M059J (cell line): ENCODE measurements at regions not wholly inside any gene's neighbourhood (a gene's known extent, or its start where the extent isn't known, plus 50 kb on each side); places are given as distances from the start of the nearest gene placed in this dataset.
"Not testable (repeated sequence)": the region's sequence is repeated elsewhere in the genome, so short reads cannot be mapped to it uniquely, and the experiment has no call there.

Experiments
- DNase-seq: peaks from one replicate; pipeline ENCODE4 v3.0.0-alpha.2; 2012; ENCODE audit warnings: low read depth

GRCh38 chr22:49659281-49659923 is 168.3 kb downstream of the BRD1 start:
- DNase-seq, result no peak

- DNase-seq, result no peak
Measured at GRCh38 chr22:49658902-49659280, 168.8 kb downstream of the BRD1 start.

GRCh38 chr22:49657974-49658590 is 169.6 kb downstream of the BRD1 start:
- DNase-seq, result no peak

- no peak for DNase-seq
Measured at GRCh38 chr22:49657275-49657973, 170.2 kb downstream of the BRD1 start.

- not testable (repeated sequence) for DNase-seq
Measured at GRCh38 chr22:49656883-49657274, 170.8 kb downstream of the BRD1 start.

- no peak for DNase-seq
Measured at GRCh38 chr22:49656291-49656851, 171.3 kb downstream of the BRD1 start.

GRCh38 chr22:49655168-49655812 is 172.4 kb downstream of the BRD1 start:
- no peak for DNase-seq

- no peak for DNase-seq
Measured at GRCh38 chr22:49650336-49651241, 177.1 kb downstream of the BRD1 start.

GRCh38 chr22:49649166-49650068 is 178.3 kb downstream of the BRD1 start:
- no peak for DNase-seq

GRCh38 chr22:49648053-49648452 is 179.6 kb downstream of the BRD1 start:
- DNase-seq, result no peak

- no peak for DNase-seq
Measured at GRCh38 chr22:49647627-49648026, 180.0 kb downstream of the BRD1 start.

GRCh38 chr22:49646876-49647275 is 180.8 kb downstream of the BRD1 start:
- no peak for DNase-seq

- DNase-seq, result no peak
Measured at GRCh38 chr22:49645791-49646550, 181.7 kb downstream of the BRD1 start.

- no peak for DNase-seq
Measured at GRCh38 chr22:49645257-49645656, 182.4 kb downstream of the BRD1 start.

- DNase-seq, result no peak
Measured at GRCh38 chr22:49643998-49644397, 183.7 kb downstream of the BRD1 start.

- DNase-seq, result no peak
Measured at GRCh38 chr22:49643466-49643865, 184.2 kb downstream of the BRD1 start.

- no peak for DNase-seq
Measured at GRCh38 chr22:49642741-49643140, 184.9 kb downstream of the BRD1 start.

GRCh38 chr22:49642331-49642730 is 185.3 kb downstream of the BRD1 start:
- peak; percentile 30 for DNase-seq

- DNase-seq, result no peak
Measured at GRCh38 chr22:49641770-49642313, 185.8 kb downstream of the BRD1 start.
